ENCODE measurements at regions not wholly inside any gene's neighbourhood (a gene's known extent, or its start where the extent isn't known, plus 50 kb on each side); places are given as distances from the start of the nearest gene placed in this dataset.
A peak's percentile ranks its signal among the peaks of the same experiment; 100 is the strongest.

DNA sequence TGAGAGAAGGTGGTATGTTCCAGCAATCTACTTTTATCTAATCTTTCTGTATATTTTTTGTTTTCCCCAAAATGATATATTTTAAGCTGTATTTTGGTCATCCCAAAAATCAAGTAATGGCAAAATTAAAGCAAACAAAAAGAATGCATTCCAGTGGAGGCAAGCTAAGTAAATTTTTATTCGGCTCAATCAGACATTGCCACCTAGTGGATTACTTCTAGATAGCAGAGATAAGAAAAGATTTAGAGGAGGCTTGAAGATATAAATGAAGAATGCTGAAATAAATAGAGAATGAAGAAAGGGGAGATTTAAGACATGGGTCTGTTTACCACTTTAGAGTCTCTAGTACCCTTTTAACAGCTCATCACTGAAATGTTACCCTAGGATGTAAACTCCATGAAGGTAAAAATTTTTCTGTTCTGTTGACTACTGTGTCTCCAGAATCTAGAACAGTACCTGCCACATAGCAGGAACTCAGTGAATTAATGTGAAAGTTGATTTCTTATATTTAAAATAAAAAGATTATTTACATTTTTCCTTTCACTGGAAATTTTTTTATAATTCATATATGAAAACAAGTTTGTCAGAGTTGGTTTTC, 110.9 kb upstream of the ANK2 start:
- no peak overlapping the region for H3K9ac ChIP-seq (ENCODE audit: low read length)
- no peaks in the 10 kb centered on the region for H3K9me2 ChIP-seq (ENCODE audit: insufficient read depth, low read length)
- TF ChIP-seq MXI1 (conservative IDR thresholded peaks at IDR 0.05; ENCODE audit: poor library complexity, severe bottlenecking) (no peak), SMC3 (conservative IDR thresholded peaks at IDR 0.05; ENCODE audit: poor library complexity) (peak; percentile 84), RAD21 (conservative IDR thresholded peaks at IDR 0.05) (peak; percentile 85)
- TF ChIP-seq, protein P1, sequence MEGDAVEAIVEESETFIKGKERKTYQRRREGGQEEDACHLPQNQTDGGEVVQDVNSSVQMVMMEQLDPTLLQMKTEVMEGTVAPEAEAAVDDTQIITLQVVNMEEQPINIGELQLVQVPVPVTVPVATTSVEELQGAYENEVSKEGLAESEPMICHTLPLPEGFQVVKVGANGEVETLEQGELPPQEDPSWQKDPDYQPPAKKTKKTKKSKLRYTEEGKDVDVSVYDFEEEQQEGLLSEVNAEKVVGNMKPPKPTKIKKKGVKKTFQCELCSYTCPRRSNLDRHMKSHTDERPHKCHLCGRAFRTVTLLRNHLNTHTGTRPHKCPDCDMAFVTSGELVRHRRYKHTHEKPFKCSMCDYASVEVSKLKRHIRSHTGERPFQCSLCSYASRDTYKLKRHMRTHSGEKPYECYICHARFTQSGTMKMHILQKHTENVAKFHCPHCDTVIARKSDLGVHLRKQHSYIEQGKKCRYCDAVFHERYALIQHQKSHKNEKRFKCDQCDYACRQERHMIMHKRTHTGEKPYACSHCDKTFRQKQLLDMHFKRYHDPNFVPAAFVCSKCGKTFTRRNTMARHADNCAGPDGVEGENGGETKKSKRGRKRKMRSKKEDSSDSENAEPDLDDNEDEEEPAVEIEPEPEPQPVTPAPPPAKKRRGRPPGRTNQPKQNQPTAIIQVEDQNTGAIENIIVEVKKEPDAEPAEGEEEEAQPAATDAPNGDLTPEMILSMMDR (IDR thresholded peaks at IDR 0.05; ENCODE audit: poor library complexity, severe bottlenecking), result peak; percentile 85
- H3K4me3 ChIP-seq (ENCODE audit: low read length), result no peak overlapping the region
- no peaks in the 10 kb centered on the region for H3K36me3 ChIP-seq (ENCODE audit: insufficient read depth, low read length)
- no peaks in the 10 kb centered on the region for H3K9me3 ChIP-seq (ENCODE audit: low read length)
- H3K79me2 ChIP-seq (replicated peaks; ENCODE audit: insufficient read depth, low read length), result no peaks in the 10 kb centered on the region
- H3K27me3 ChIP-seq (ENCODE audit: insufficient read depth, low read depth, low read length), result no peaks in the 10 kb centered on the region
- H3K27ac ChIP-seq (ENCODE audit: low read length), result no peak overlapping the region
- H2AFZ ChIP-seq (ENCODE audit: low read depth, low read length), result no peak overlapping the region
- no peaks in the 10 kb centered on the region for H3F3A ChIP-seq (ENCODE audit: insufficient read depth, low read length, poor library complexity, severe bottlenecking)
- no peaks in the 10 kb centered on the region for H4K20me1 ChIP-seq (ENCODE audit: insufficient read depth)
- no peak overlapping the region for H3K4me2 ChIP-seq (ENCODE audit: low read length)

DNA sequence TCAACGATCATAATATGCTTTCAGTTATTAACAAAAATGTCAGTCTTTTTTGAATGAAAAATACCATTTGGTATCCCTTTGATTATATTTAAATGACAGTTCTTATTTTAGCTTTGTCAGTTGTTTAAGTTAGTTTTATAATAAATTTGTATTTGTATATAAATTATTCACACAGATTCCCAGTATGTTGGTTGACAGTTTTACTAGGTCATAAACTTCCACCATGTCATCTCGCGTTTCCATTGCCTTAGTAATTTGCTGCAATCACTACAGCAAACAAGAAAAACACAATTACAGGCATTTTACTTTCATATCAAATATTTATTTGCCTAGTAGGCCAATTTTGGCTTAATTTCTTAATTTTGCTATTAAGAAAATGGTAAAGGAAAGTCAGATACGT, 109.6 kb upstream of the ANK2 start:
- Histone ChIP-seq H3K4me2 (ENCODE audit: low read length) (no peak overlapping the region), H3K27ac (ENCODE audit: low read length) (no peak overlapping the region), H3K4me3 (ENCODE audit: low read length) (no peak overlapping the region), H4K20me1 (ENCODE audit: insufficient read depth) (no peaks in the 10 kb centered on the region), H3K36me3 (ENCODE audit: insufficient read depth, low read length) (no peaks in the 10 kb centered on the region), H3K9me2 (ENCODE audit: insufficient read depth, low read length) (no peaks in the 10 kb centered on the region), H3K9me3 (ENCODE audit: low read length) (no peaks in the 10 kb centered on the region), H3F3A (ENCODE audit: insufficient read depth, low read length, poor library complexity, severe bottlenecking) (no peaks in the 10 kb centered on the region), H3K9ac (ENCODE audit: low read length) (no peak overlapping the region), H3K79me2 (replicated peaks; ENCODE audit: insufficient read depth, low read length) (no peaks in the 10 kb centered on the region), H3K27me3 (ENCODE audit: insufficient read depth, low read depth, low read length) (no peaks in the 10 kb centered on the region), H2AFZ (ENCODE audit: low read depth, low read length) (no peak overlapping the region)
- TF ChIP-seq MXI1 (conservative IDR thresholded peaks at IDR 0.05; ENCODE audit: poor library complexity, severe bottlenecking) (no peak), EP300 (conservative IDR thresholded peaks at IDR 0.05; ENCODE audit: poor library complexity, severe bottlenecking) (no peak), POLR2AphosphoS5 (IDR thresholded peaks at IDR 0.05) (no peak), EZH2 (IDR thresholded peaks at IDR 0.05; ENCODE audit: borderline replicate concordance, insufficient read depth, low read length, poor library complexity, severe bottlenecking) (no peak), RAD21 (conservative IDR thresholded peaks at IDR 0.05) (no peak), TAF1 (IDR thresholded peaks at IDR 0.05; ENCODE audit: low read depth) (no peak), SMC3 (conservative IDR thresholded peaks at IDR 0.05; ENCODE audit: poor library complexity) (no peak)
- TF ChIP-seq, protein P1 (IDR thresholded peaks at IDR 0.05; ENCODE audit: poor library complexity, severe bottlenecking), result no peak
- TF ChIP-seq, protein P2, sequence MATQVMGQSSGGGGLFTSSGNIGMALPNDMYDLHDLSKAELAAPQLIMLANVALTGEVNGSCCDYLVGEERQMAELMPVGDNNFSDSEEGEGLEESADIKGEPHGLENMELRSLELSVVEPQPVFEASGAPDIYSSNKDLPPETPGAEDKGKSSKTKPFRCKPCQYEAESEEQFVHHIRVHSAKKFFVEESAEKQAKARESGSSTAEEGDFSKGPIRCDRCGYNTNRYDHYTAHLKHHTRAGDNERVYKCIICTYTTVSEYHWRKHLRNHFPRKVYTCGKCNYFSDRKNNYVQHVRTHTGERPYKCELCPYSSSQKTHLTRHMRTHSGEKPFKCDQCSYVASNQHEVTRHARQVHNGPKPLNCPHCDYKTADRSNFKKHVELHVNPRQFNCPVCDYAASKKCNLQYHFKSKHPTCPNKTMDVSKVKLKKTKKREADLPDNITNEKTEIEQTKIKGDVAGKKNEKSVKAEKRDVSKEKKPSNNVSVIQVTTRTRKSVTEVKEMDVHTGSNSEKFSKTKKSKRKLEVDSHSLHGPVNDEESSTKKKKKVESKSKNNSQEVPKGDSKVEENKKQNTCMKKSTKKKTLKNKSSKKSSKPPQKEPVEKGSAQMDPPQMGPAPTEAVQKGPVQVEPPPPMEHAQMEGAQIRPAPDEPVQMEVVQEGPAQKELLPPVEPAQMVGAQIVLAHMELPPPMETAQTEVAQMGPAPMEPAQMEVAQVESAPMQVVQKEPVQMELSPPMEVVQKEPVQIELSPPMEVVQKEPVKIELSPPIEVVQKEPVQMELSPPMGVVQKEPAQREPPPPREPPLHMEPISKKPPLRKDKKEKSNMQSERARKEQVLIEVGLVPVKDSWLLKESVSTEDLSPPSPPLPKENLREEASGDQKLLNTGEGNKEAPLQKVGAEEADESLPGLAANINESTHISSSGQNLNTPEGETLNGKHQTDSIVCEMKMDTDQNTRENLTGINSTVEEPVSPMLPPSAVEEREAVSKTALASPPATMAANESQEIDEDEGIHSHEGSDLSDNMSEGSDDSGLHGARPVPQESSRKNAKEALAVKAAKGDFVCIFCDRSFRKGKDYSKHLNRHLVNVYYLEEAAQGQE (IDR thresholded peaks at IDR 0.05; ENCODE audit: borderline replicate concordance), result no peak

All from neural cell (in vitro differentiated cells).